NB4 (cell line): ENCODE measurements at regions not wholly inside any gene's neighbourhood (a gene's known extent, or its start where the extent isn't known, plus 50 kb on each side); places are given as distances from the start of the nearest gene placed in this dataset.

Experiments used
- MYC ChIP-seq: IDR thresholded peaks from 2 replicates; pipeline ENCODE4 v1.6.1; 2011; ENCODE audit warnings: low read depth, low read length
- POLR2A ChIP-seq: IDR thresholded peaks from 2 replicates; pipeline ENCODE4 v1.6.1; 2011; ENCODE audit warnings: mild to moderate bottlenecking; ENCODE audit not compliant: insufficient read length; ENCODE audit errors: extremely low read depth
- TF ChIP-seq, protein P1 (sequence below): IDR thresholded peaks from one replicate; pipeline ENCODE4 v1.5.1; 2012; ENCODE audit warnings: low read depth, low read length
- TF ChIP-seq, protein P2 (sequence below): IDR thresholded peaks from 2 replicates; pipeline ENCODE4 v1.6.1; 2011; ENCODE audit warnings: low read depth, low read length

DNA sequence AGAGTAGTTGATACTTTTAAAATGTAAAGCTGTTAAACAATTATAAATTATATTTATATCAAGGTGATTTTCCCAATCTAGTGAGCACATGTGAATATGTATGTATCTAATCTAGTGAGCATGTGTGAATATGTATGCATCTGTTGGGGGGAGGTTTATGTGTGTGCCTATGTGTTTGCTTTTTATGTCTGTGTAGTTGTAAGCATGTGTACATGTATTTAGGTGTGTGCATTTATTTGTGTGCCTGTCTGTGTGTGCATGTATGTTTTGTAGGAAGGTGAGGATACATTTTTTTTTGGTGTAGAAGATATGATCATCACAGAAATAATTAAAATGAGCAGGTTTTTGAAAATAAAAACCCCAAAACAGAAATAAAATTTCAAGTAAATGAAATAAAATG lies 318.9 kb upstream of the CHRM3 start:
- TF ChIP-seq, protein P1, sequence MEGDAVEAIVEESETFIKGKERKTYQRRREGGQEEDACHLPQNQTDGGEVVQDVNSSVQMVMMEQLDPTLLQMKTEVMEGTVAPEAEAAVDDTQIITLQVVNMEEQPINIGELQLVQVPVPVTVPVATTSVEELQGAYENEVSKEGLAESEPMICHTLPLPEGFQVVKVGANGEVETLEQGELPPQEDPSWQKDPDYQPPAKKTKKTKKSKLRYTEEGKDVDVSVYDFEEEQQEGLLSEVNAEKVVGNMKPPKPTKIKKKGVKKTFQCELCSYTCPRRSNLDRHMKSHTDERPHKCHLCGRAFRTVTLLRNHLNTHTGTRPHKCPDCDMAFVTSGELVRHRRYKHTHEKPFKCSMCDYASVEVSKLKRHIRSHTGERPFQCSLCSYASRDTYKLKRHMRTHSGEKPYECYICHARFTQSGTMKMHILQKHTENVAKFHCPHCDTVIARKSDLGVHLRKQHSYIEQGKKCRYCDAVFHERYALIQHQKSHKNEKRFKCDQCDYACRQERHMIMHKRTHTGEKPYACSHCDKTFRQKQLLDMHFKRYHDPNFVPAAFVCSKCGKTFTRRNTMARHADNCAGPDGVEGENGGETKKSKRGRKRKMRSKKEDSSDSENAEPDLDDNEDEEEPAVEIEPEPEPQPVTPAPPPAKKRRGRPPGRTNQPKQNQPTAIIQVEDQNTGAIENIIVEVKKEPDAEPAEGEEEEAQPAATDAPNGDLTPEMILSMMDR, result no peak
- no peak for TF ChIP-seq POLR2A
- TF ChIP-seq, protein P2, sequence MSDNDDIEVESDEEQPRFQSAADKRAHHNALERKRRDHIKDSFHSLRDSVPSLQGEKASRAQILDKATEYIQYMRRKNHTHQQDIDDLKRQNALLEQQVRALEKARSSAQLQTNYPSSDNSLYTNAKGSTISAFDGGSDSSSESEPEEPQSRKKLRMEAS, result no peak
- no peak for TF ChIP-seq MYC
